Prostate gland (tissue), 2 donors: ENCODE measurements at regions not wholly inside any gene's neighbourhood (a gene's known extent, or its start where the extent isn't known, plus 50 kb on each side); places are given as distances from the start of the nearest gene placed in this dataset.
"Not testable (repeated sequence)": the region's sequence is repeated elsewhere in the genome, so short reads cannot be mapped to it uniquely, and the experiment has no call there.

Experiments
- POLR2A ChIP-seq: fragments of 450-650 bp; IDR thresholded peaks from one replicate; pipeline ENCODE4 v1.6.1; 2016; ENCODE audit warnings: antibody characterized with exemption, mild to moderate bottlenecking
- POLR2AphosphoS5 ChIP-seq: sonication (generic); formaldehyde crosslinking; IDR thresholded peaks from one replicate; pipeline ENCODE4 v1.6.1; 2017; ENCODE audit warnings: antibody characterized with exemption
- TF ChIP-seq, protein P1 (sequence below), 4 experiments: fragments of 200-600 bp in 2 of 4; fragments of 450-650 bp in 2 of 4; sonication (generic) in 2 of 4; IDR thresholded peaks; 1 replicate in 3 of 4; 2 replicates in 1 of 4; pipeline ENCODE4 v1.5.1; 2016 to 2019; ENCODE audit warnings: antibody characterized with exemption in 4 of 4, mild to moderate bottlenecking in 2 of 4, moderate library complexity in 2 of 4

DNA sequence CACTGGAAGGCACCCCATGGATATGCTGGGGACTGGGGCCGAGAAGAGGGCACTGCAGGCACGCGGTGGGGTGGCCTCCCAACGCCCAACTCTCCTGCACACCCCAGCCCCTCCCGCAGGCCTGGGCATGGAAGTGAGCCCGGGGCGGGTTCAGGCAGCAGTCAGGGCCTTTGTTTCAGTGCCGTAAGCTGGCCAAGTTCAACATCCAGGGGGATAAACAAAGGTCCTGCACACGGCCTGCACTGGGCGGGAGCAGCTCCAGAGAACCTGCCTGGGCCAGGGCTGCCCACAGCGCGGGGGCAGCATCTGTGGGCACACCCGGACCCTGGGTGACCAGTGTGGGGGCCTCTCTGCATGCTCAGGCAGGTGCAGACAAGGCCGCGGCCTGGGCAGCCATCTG, 5425.8 kb upstream of the TPTE start:
- TF ChIP-seq, protein P1, sequence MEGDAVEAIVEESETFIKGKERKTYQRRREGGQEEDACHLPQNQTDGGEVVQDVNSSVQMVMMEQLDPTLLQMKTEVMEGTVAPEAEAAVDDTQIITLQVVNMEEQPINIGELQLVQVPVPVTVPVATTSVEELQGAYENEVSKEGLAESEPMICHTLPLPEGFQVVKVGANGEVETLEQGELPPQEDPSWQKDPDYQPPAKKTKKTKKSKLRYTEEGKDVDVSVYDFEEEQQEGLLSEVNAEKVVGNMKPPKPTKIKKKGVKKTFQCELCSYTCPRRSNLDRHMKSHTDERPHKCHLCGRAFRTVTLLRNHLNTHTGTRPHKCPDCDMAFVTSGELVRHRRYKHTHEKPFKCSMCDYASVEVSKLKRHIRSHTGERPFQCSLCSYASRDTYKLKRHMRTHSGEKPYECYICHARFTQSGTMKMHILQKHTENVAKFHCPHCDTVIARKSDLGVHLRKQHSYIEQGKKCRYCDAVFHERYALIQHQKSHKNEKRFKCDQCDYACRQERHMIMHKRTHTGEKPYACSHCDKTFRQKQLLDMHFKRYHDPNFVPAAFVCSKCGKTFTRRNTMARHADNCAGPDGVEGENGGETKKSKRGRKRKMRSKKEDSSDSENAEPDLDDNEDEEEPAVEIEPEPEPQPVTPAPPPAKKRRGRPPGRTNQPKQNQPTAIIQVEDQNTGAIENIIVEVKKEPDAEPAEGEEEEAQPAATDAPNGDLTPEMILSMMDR (IDR thresholded peaks at IDR 0.05) = not testable (repeated sequence)
- not testable (repeated sequence) for TF ChIP-seq POLR2A, POLR2AphosphoS5
